ENCODE measurements at regions not wholly inside any gene's neighbourhood (a gene's known extent, or its start where the extent isn't known, plus 50 kb on each side); places are given as distances from the start of the nearest gene placed in this dataset.

- TF ChIP-seq POLR2A (IDR thresholded peaks at IDR 0.05; ENCODE audit: low read depth, low read length) (no peak), TAF1 (IDR thresholded peaks at IDR 0.05; ENCODE audit: low read depth, low read length) (no peak), POLR2AphosphoS5 (IDR thresholded peaks at IDR 0.05; ENCODE audit: low read depth, low read length) (no peak)
Observed at GRCh38 chr4:127538016-127538415, 94.7 kb upstream of the INTU start.
